ENCODE measurements at regions not wholly inside any gene's neighbourhood (a gene's known extent, or its start where the extent isn't known, plus 50 kb on each side); places are given as distances from the start of the nearest gene placed in this dataset.

GRCh38 chr2:14285812-14286211 is 346.7 kb upstream of the LRATD1 start:
- H4K20me1 ChIP-seq (ENCODE audit: insufficient read depth, low read length), result no peaks in the 10 kb centered on the region
- no peak overlapping the region for H3K27ac ChIP-seq (ENCODE audit: low read length)
- no peak for DNase-seq
- H3K9ac ChIP-seq (ENCODE audit: low read depth, low read length), result no peak overlapping the region
- ATAC-seq (ENCODE audit: insufficient read depth, low read depth), result no peak
- H3K79me2 ChIP-seq (ENCODE audit: insufficient read depth, low read length), result no peaks in the 10 kb centered on the region
- no peak overlapping the region for H2AFZ ChIP-seq (ENCODE audit: low read depth, low read length)
- H3K9me3 ChIP-seq (ENCODE audit: insufficient read depth, low read length, severe bottlenecking), result no peaks in the 10 kb centered on the region
- H3K4me3 ChIP-seq (ENCODE audit: low read depth in 1 of 2, low read length in 2 of 2), result no peak overlapping the region
- H3K36me3 ChIP-seq (ENCODE audit: insufficient read depth, low read length), result no peaks in the 10 kb centered on the region
- H3K4me1 ChIP-seq (ENCODE audit: insufficient read depth, low read length), result no peaks in the 10 kb centered on the region
- TF ChIP-seq CTCF (IDR thresholded peaks at IDR 0.05; ENCODE audit: borderline replicate concordance, extremely low read depth, low read length, poor library complexity, severe bottlenecking) (no peak), EZH2 (IDR thresholded peaks at IDR 0.05; ENCODE audit: borderline replicate concordance, low read depth, low read length, severe bottlenecking) (no peak)
- no peaks in the 10 kb centered on the region for H3K27me3 ChIP-seq (ENCODE audit: insufficient read depth, low read length, poor library complexity)
- H3K4me2 ChIP-seq (ENCODE audit: insufficient read depth, low read length), result no peak overlapping the region

GRCh38 chr2:14288016-14288415 is 344.5 kb upstream of the LRATD1 start:
- DNase-seq, result no peak
- H2AFZ ChIP-seq (ENCODE audit: low read depth, low read length), result no peak overlapping the region
- H3K36me3 ChIP-seq (ENCODE audit: insufficient read depth, low read length), result no peaks in the 10 kb centered on the region
- H3K79me2 ChIP-seq (ENCODE audit: insufficient read depth, low read length), result no peaks in the 10 kb centered on the region
- H3K4me2 ChIP-seq (ENCODE audit: insufficient read depth, low read length), result no peak overlapping the region
- ATAC-seq (ENCODE audit: insufficient read depth, low read depth), result no peak
- H3K27ac ChIP-seq (ENCODE audit: low read length), result no peak overlapping the region
- no peaks in the 10 kb centered on the region for H4K20me1 ChIP-seq (ENCODE audit: insufficient read depth, low read length)
- no peaks in the 10 kb centered on the region for H3K9me3 ChIP-seq (ENCODE audit: insufficient read depth, low read length, severe bottlenecking)
- H3K4me3 ChIP-seq (ENCODE audit: low read depth in 1 of 2, low read length in 2 of 2), result no peak overlapping the region
- H3K4me1 ChIP-seq (ENCODE audit: insufficient read depth, low read length), result no peaks in the 10 kb centered on the region
- no peak overlapping the region for H3K9ac ChIP-seq (ENCODE audit: low read depth, low read length)
- H3K27me3 ChIP-seq (ENCODE audit: insufficient read depth, low read length, poor library complexity), result no peaks in the 10 kb centered on the region
- TF ChIP-seq EZH2 (IDR thresholded peaks at IDR 0.05; ENCODE audit: borderline replicate concordance, low read depth, low read length, severe bottlenecking) (no peak), CTCF (IDR thresholded peaks at IDR 0.05; ENCODE audit: borderline replicate concordance, extremely low read depth, low read length, poor library complexity, severe bottlenecking) (no peak)

GRCh38 chr2:14292964-14293363 is 339.6 kb upstream of the LRATD1 start:
- Histone ChIP-seq H3K27ac (ENCODE audit: low read length) (no peak overlapping the region), H4K20me1 (ENCODE audit: insufficient read depth, low read length) (no peaks in the 10 kb centered on the region), H3K4me1 (ENCODE audit: insufficient read depth, low read length) (no peaks in the 10 kb centered on the region), H3K4me3 (ENCODE audit: low read depth in 1 of 2, low read length in 2 of 2) (no peak overlapping the region), H2AFZ (ENCODE audit: low read depth, low read length) (no peak overlapping the region), H3K9ac (ENCODE audit: low read depth, low read length) (no peak overlapping the region), H3K9me3 (ENCODE audit: insufficient read depth, low read length, severe bottlenecking) (no peaks in the 10 kb centered on the region), H3K27me3 (ENCODE audit: insufficient read depth, low read length, poor library complexity) (no peaks in the 10 kb centered on the region), H3K79me2 (ENCODE audit: insufficient read depth, low read length) (no peaks in the 10 kb centered on the region), H3K36me3 (ENCODE audit: insufficient read depth, low read length) (no peaks in the 10 kb centered on the region), H3K4me2 (ENCODE audit: insufficient read depth, low read length) (no peak overlapping the region)
- no peak for DNase-seq
- TF ChIP-seq EZH2 (IDR thresholded peaks at IDR 0.05; ENCODE audit: borderline replicate concordance, low read depth, low read length, severe bottlenecking) (no peak), CTCF (IDR thresholded peaks at IDR 0.05; ENCODE audit: borderline replicate concordance, extremely low read depth, low read length, poor library complexity, severe bottlenecking) (no peak)
- ATAC-seq (ENCODE audit: insufficient read depth, low read depth), result no peak

GRCh38 chr2:14297340-14297739 is 335.2 kb upstream of the LRATD1 start:
- H3K4me2 ChIP-seq (ENCODE audit: insufficient read depth, low read length), result no peak overlapping the region
- H3K4me1 ChIP-seq (ENCODE audit: insufficient read depth, low read length), result no peaks in the 10 kb centered on the region
- H3K79me2 ChIP-seq (ENCODE audit: insufficient read depth, low read length), result no peaks in the 10 kb centered on the region
- H2AFZ ChIP-seq (ENCODE audit: low read depth, low read length), result no peak overlapping the region
- no peaks in the 10 kb centered on the region for H3K27me3 ChIP-seq (ENCODE audit: insufficient read depth, low read length, poor library complexity)
- H3K9me3 ChIP-seq (ENCODE audit: insufficient read depth, low read length, severe bottlenecking), result no peaks in the 10 kb centered on the region
- H3K36me3 ChIP-seq (ENCODE audit: insufficient read depth, low read length), result no peaks in the 10 kb centered on the region
- H3K9ac ChIP-seq (ENCODE audit: low read depth, low read length), result no peak overlapping the region
- H3K27ac ChIP-seq (ENCODE audit: low read length), result no peak overlapping the region
- H4K20me1 ChIP-seq (ENCODE audit: insufficient read depth, low read length), result no peaks in the 10 kb centered on the region
- no peak overlapping the region for H3K4me3 ChIP-seq (ENCODE audit: low read depth in 1 of 2, low read length in 2 of 2)
- no peak for DNase-seq
- no peak for ATAC-seq (ENCODE audit: insufficient read depth, low read depth)
- TF ChIP-seq CTCF (IDR thresholded peaks at IDR 0.05; ENCODE audit: borderline replicate concordance, extremely low read depth, low read length, poor library complexity, severe bottlenecking) (no peak), EZH2 (IDR thresholded peaks at IDR 0.05; ENCODE audit: borderline replicate concordance, low read depth, low read length, severe bottlenecking) (no peak)
